ENCODE measurements at regions not wholly inside any gene's neighbourhood (a gene's known extent, or its start where the extent isn't known, plus 50 kb on each side); places are given as distances from the start of the nearest gene placed in this dataset.

- no peak for TF ChIP-seq CTCF (IDR thresholded peaks at IDR 0.05)
- no peak for TF ChIP-seq REST (IDR thresholded peaks at IDR 0.05; ENCODE audit: insufficient read depth in 1 of 2, low read depth in 2 of 2, low read length in 1 of 2)
- no peak for TF ChIP-seq SIN3A (IDR thresholded peaks at IDR 0.05; ENCODE audit: borderline replicate concordance, insufficient read depth, low read depth, low read length)
- no peak for TF ChIP-seq POLR2AphosphoS5 (IDR thresholded peaks at IDR 0.05; ENCODE audit: low read depth, low read length)
Measured at GRCh38 chr7:28239823-28240204, 59.2 kb upstream of the JAZF1 start.

Measured in Panc1 (cell line).